Ureter (tissue), 1 donor: ENCODE measurements at regions not wholly inside any gene's neighbourhood (a gene's known extent, or its start where the extent isn't known, plus 50 kb on each side); places are given as distances from the start of the nearest gene placed in this dataset.

Source experiments
- DNase-seq: peaks from one replicate; pipeline ENCODE4 v3.0.0-alpha.2; 2020; ENCODE audit warnings: low spot score
- donor health status: DM: yes; HTN: yes; CAD: no.

DNA sequence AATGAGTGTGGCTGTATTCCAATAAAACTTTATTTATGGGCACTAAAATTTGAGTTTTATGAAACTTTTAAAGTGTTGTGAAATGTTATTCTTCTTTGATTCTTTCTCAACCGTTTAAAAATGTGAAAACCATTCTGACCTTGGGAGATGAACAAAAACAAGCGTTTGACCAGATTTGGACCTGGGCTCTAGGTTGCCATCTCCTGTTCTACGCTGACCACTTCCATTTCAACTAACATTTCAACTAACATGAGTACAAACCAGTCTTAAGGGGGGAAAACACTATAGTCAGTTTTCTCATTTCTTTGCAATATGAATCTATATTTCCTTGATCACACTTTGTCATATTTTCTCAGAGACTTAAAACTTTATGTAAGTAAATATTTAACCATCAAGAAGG lies 118.4 kb upstream of the IRX5 start:
- DNase-seq: no peak

DNA sequence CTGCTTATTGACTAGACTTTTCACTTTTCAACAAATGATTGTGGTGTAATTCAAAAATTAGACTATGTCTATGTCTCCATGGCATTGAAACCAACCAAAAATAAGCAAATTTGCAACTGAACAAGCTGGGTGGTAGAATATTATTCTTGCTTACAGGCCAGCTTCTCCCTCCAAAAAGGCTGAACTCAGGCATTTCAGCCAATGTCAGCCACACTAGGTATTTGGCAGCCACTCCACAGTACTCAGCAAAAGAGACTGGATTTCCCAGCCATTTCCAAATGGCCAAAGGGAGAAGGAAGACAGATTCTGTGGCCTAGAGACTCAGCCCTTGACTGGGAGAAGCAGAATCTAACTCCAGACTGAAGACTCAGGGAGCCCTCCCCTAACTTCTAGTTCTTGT lies 121.8 kb upstream of the IRX5 start:
- no peak for DNase-seq

GRCh38 chr16:54806881-54807360 lies 123.7 kb upstream of the IRX5 start:
- no peak for DNase-seq

- no peak for DNase-seq
Measured at GRCh38 chr16:54806378-54806777, 124.3 kb upstream of the IRX5 start.

DNA sequence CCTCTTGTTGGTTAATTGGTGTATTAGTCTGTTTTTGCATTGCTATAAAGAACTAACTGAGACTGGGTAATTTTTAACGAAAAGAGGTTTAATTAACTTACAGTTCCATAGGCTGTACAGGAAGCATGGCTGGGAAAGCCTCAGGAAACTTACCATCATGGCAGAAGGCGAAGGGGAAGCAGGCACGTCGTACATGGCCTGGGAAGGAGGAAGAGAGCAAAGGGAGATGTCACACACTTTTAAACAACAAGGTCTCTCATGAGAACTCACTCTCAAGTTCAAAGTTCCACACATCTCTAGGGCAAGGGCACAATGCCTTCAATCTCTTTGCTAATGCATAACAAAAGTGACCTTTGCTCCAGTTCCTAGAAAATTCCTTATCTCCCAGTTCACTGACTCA lies 125.0 kb upstream of the IRX5 start:
- no peak for DNase-seq

DNA sequence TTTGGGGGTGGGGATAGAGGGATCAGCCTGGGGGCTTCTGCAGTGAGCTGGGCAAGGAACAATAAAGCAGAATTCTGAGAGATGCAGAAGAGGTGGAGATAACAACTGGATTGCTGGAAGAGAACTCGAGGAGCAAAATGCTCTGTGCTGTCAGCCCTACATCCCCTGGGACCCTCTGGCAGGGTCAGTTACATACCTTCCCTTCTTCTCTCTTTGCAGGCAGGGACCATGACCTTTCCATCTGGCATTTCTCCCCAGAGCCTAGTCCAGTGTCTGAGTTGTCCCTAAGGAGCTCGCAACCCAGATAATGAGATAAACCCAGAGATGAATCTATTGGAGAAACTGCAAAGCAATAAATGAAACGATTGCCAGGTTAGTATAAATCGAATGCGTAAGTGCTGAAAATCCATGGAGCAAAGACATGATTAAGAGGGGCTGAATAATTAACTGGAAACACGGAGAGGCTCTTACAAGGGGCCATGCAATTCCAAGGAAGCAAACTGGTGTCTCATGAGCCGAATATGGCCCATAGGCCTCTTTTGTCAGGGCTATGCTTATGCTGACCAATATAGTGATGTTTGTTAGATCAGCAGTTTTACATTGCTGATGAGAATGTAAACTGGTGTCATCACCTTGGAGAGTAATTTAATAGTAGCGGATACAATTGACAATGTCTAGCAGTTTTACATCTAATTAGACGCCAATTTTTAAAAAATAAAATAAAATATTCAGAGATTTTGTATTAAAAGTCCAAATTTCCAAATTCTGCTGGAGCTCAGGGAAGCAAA lies 129.4 kb upstream of the IRX5 start:
- DNase-seq: no peak

- DNase-seq: no peak
Measured at GRCh38 chr16:54798267-54798666, 132.4 kb upstream of the IRX5 start.

GRCh38 chr16:54796211-54796610 lies 134.5 kb upstream of the IRX5 start:
- DNase-seq: no peak

GRCh38 chr16:54792811-54793210 lies 137.9 kb upstream of the IRX5 start:
- DNase-seq: no peak

- no peak for DNase-seq
Measured at GRCh38 chr16:54787045-54787444, 143.6 kb upstream of the IRX5 start.

DNA sequence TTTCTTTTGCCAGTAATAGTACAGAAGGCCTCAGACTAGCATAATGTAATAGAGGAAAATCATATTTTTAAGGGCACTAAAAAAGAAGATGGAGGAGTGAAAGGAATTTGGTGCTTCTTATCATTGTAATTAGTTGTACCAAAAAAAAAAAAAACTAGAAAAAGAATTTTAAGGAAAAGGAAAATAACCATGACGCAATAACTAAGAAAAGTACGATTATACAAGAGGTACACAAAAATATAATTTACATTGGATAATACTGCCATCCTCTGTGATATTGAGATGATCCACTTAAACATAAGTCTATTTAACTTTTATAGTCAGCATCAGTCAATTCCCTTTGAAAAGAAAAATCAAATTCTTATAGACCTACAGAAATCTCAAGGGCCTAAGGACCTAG lies 146.7 kb upstream of the IRX5 start:
- no peak for DNase-seq

GRCh38 chr16:54783226-54783625 lies 147.4 kb upstream of the IRX5 start:
- DNase-seq: no peak

DNA sequence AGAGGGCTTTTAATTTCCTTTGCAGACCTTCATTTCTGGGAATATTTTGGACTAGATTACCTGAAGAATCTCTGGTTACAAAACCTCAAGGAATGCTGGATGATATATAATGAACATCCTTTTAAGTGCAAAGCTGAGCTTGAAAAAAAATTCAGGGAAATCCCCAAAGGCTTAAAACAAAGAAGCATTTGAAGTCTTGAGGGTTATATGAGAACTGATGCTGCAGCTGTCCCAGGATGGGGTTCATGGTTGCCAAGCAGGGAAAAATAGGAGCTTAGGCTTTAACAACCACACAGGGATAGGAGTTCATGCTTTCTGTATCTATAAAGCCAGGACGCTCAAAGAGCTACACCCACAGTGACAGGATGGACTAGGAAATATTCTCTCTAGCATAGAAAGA lies 150.4 kb upstream of the IRX5 start:
- no peak for DNase-seq

- no peak for DNase-seq
Measured at GRCh38 chr16:54779549-54779948, 151.1 kb upstream of the IRX5 start.

GRCh38 chr16:54774768-54775167 lies 155.9 kb upstream of the IRX5 start:
- DNase-seq: no peak

GRCh38 chr16:54772400-54772799 lies 158.3 kb upstream of the IRX5 start:
- no peak for DNase-seq

GRCh38 chr16:54766355-54766754 lies 164.3 kb upstream of the IRX5 start:
- no peak for DNase-seq

DNA sequence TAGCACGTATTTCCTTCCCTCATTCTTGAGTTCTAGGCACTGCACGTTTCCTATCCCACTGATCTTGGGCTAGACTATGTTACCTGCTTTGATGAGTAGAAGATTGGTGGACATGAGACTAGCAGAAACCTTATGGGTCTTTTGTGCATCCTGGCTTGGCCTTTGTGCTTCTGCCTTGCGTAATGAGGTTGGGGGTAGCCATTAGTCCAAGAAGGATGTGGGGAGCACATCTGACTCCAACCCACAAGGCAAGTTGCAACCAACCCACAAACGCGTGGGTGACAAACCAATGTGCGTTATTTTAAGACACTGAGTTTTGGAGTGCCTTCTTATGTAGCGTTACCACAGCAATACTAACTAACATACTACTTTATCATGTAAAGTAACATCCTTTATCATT lies 180.4 kb upstream of the IRX5 start:
- DNase-seq: no peak

DNA sequence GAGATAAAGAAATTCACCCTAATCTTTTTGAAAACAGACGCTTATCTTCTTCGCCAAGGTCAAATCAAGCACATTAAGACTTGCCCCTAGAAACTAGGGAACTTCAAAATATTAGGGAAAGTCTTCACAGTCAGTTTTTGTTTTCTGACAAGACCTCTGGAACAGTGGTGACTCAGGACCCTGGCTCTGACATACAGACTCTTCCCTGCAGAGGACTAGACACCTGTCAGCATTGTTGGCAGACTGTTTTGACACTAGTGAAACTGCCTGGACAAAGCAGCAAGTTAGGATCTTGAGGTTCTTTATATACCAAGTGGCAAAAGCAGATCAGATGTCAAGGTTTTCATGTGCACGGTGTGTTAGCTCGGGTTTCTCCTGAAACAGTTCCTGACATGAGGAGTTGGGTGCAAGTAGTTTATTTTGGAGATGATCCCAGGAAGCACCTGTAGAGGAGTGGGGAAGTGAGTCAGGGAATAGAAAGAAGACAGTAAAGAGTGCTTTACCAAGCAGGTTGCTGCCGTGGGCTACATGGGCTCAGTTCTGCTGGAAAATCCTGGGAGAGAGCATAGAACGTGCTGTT lies 182.0 kb upstream of the IRX5 start:
- DNase-seq: no peak

- DNase-seq: no peak
Measured at GRCh38 chr16:54746596-54746995, 184.1 kb upstream of the IRX5 start.

- no peak for DNase-seq
Measured at GRCh38 chr16:54744998-54745397, 185.7 kb upstream of the IRX5 start.

DNA sequence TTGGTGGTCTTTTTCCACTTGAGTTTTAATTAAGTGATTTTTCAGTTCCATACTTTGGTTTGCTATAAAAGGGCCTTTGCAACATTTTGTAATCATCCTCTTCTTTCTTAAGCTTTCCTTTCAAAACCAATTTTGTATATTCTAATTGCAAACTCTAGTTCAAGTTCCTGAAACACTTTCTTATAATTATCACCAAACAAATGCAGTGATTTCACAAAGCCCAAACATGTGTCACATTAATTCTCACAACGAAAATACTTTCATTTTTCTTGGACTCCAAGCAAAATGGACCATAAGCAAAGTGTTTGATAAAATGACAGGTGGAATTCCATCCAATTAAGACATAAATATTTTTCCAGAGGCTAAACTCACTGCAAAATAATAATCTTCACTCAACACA lies 188.2 kb upstream of the IRX5 start:
- DNase-seq: no peak

DNA sequence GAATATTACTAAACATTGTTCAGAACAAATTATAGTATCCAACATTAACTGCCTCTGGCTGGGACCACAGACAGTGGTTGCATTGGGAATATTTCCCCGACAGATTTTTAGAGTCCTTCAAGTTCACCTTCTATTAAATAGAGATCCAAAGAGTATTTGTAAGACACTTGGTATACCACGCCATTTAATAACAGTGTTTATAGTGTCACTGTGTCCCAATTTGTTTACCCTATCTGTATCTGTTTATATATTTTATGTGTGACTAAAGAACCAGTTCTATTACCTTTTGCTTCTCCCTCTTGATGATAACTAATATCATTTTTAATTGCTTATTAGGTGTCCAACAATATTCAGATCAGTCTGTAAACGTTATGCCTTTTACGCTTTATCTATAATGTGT lies 191.3 kb upstream of the IRX5 start:
- DNase-seq: no peak

DNA sequence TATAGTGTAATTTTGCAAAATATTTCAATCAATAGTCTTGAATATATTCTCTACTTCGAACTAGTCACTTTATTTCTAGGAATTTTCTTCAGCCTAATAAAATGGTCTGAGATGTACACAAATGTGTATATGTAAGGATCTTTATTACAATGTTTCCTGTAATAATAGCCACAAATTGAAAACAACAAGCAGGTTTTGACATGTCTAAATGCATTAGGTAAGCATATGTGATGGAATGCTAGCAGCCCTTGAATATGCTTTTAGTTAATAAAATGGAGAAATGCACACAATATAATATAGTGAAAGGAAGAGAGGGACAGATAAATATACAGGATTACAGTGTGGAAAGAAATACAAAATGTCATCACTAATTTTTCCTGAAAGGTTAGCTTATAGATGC lies 196.5 kb upstream of the IRX5 start:
- DNase-seq: no peak
